Hepatocyte (in vitro differentiated cells): ENCODE measurements at regions not wholly inside any gene's neighbourhood (a gene's known extent, or its start where the extent isn't known, plus 50 kb on each side); places are given as distances from the start of the nearest gene placed in this dataset.
A peak's percentile ranks its signal among the peaks of the same experiment; 100 is the strongest.

Experiments used
- DNase-seq: peaks from one replicate; pipeline ENCODE4 v3.0.0-alpha.2; 2016; ENCODE audit warnings: low spot score
- H2AFZ ChIP-seq: fragments of 200-600 bp; sonication (generic); 2 replicates; pipeline ENCODE4 v1.6.0; 2016; ENCODE audit warnings: antibody characterized with exemption, mild to moderate bottlenecking
- H3K27ac ChIP-seq: fragments of 200-600 bp; sonication (generic); 2 replicates; pipeline ENCODE4 v1.5.1; 2016; ENCODE audit warnings: mild to moderate bottlenecking
- H3K27me3 ChIP-seq: fragments of 200-600 bp; sonication (generic); 2 replicates; pipeline ENCODE4 v1.6.1; 2016
- H3K36me3 ChIP-seq: fragments of 200-600 bp; sonication (generic); replicated peaks from 2 replicates; pipeline ENCODE4 v1.5.1; 2016; ENCODE audit warnings: low read depth; ENCODE audit not compliant: insufficient read depth
- H3K4me1 ChIP-seq: fragments of 200-600 bp; sonication (generic); 2 replicates; pipeline ENCODE4 v1.5.1; 2016; ENCODE audit warnings: mild to moderate bottlenecking, moderate library complexity; ENCODE audit not compliant: insufficient read depth
- H3K4me2 ChIP-seq: fragments of 200-600 bp; sonication (generic); 2 replicates; pipeline ENCODE4 v1.6.0; 2016
- H3K4me3 ChIP-seq: fragments of 200-600 bp; sonication (generic); 2 replicates; pipeline ENCODE4 v1.5.1; 2016; ENCODE audit warnings: mild to moderate bottlenecking
- H3K79me2 ChIP-seq: fragments of 200-600 bp; sonication (generic); 2 replicates; pipeline ENCODE4 v1.6.0; 2017; ENCODE audit warnings: mild to moderate bottlenecking
- H3K9me2 ChIP-seq: fragments of 200-600 bp; sonication (generic); replicated peaks from 2 replicates; pipeline ENCODE4 v1.6.0; 2017; ENCODE audit warnings: mild to moderate bottlenecking; ENCODE audit not compliant: insufficient read depth
- H3K9me3 ChIP-seq: fragments of 200-600 bp; sonication (generic); 2 replicates; pipeline ENCODE4 v1.5.1; 2016; ENCODE audit warnings: low read depth, mild to moderate bottlenecking
- H4K20me1 ChIP-seq: fragments of 200-600 bp; sonication (generic); 2 replicates; pipeline ENCODE4 v1.6.0; 2016; ENCODE audit warnings: mild to moderate bottlenecking; ENCODE audit not compliant: insufficient read depth, poor library complexity, severe bottlenecking
- CTCF ChIP-seq: fragments of 200-600 bp; sonication (generic); IDR thresholded peaks from 2 replicates; pipeline ENCODE4 v1.5.1; 2016; ENCODE audit warnings: antibody characterized with exemption, mild to moderate bottlenecking; ENCODE audit not compliant: poor library complexity
- EZH2 ChIP-seq: fragments of 200-600 bp; sonication (generic); IDR thresholded peaks from 2 replicates; pipeline ENCODE4 v1.6.1; 2016; ENCODE audit warnings: antibody characterized with exemption, mild to moderate bottlenecking, borderline replicate concordance
- EZH2phosphoT487 ChIP-seq: fragments of 200-600 bp; sonication (generic); IDR thresholded peaks from one replicate; pipeline ENCODE4 v1.6.1; 2018; ENCODE audit warnings: antibody characterized with exemption, mild to moderate bottlenecking, low read depth, moderate library complexity; ENCODE audit not compliant: unreplicated experiment, severe bottlenecking
- WGBS: methylation state at CpG from one replicate; pipeline ENCODE4 v1.1.6; 2016; ENCODE audit warnings: low lambda C conversion rate; ENCODE audit errors: missing lambda C conversion rate; 5-methylcytosine and 5-hydroxymethylcytosine counted together

- Histone ChIP-seq H3K9me2 (no peaks in the 10 kb centered on the region), H3K9me3 (no peaks in the 10 kb centered on the region), H3K4me2 (no peak overlapping the region), H2AFZ (no peak overlapping the region), H3K4me3 (no peak overlapping the region), H3K4me1 (peaks cover 14% of the 10 kb centered on the region), H3K27me3 (no peaks in the 10 kb centered on the region), H3K27ac (peak overlapping the region; percentile 25), H3K36me3 (no peaks in the 10 kb centered on the region), H4K20me1 (no peaks in the 10 kb centered on the region), H3K79me2 (no peaks in the 10 kb centered on the region)
- DNase-seq = no peak
- TF ChIP-seq EZH2phosphoT487 = no peak
- no peak for TF ChIP-seq EZH2
Observed at GRCh38 chr9:14373336-14373666, 59.4 kb upstream of the NFIB start.

DNA sequence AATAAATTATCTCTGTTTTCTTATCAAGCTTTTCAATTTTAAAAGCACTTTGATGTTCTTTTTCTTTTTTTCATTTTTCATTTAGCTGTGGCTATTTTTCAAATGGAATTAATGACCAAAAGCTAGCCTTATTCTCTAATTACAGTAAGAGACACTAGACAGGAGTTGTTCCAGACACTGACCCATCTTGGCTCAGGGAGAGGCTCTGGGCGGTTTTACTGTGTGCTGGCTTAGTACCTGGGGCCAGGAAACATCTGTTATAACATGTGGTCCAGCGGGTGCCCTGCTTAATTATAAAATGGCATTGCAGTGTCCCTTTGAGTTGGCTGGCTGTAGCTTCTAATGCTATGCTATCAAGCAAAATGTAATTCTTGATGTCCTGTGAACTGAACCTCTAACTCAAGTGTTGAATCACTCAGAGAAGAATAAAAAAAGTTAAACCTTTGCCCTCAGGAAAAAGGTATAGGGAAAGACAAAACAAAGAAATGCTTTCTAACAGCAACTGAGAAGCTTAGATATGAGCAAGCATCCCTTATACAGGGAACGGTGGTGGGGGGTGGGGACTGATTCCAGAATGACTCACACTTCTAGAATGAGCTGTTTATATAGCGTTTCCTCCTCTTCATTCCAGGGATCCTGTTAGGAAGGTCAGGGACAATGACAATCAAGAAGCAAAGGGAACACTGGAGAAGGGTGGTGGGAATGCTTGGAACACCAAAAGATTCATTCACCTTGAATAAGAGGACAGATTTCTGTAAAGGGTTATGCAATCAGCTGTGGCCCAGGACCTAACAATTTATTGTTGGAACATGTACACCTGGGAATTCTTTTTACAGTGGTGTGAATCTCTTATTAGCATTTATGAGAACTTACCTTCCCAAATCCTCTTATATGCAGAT, 58.7 kb upstream of the NFIB start:
- 19% methylated on average over 4 of the region's 4 CpGs for WGBS
- DNase-seq = peak; percentile 67
- Histone ChIP-seq H3K27ac (peak overlapping the region; percentile 25), H3K4me2 (peak overlapping the region; percentile 15), H3K4me1 (peaks cover 14% of the 10 kb centered on the region), H3K9me2 (no peaks in the 10 kb centered on the region), H2AFZ (no peak overlapping the region), H3K9me3 (no peaks in the 10 kb centered on the region), H3K36me3 (no peaks in the 10 kb centered on the region), H4K20me1 (no peaks in the 10 kb centered on the region), H3K4me3 (no peak overlapping the region), H3K27me3 (no peaks in the 10 kb centered on the region), H3K79me2 (no peaks in the 10 kb centered on the region)
- TF ChIP-seq EZH2 (no peak), CTCF (no peak), EZH2phosphoT487 (no peak)

DNA sequence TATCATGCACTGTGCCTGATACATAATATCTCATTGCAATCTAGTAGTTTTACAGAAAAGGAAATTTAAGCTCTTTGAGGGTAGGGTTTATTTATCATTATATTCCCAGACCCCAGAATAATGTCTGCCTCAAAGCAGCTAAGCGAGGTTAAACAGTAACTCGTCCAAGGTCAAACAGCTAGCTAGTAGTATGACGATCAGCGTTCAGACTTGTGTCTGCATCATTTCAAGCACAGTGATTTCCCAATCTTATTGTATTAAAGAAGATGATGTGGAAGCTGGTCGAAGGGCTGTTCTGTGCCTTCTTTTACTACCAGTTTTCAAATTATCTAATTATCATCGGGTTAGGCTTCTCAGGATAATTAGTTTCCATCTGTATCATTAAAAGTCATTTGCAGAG, 55.1 kb upstream of the NFIB start:
- no peaks in the 10 kb centered on the region for H3K9me3 ChIP-seq

More for the DNA sequence above, 55.1 kb upstream of the NFIB start:
- no peak overlapping the region for H2AFZ ChIP-seq
- TF ChIP-seq CTCF (no peak), EZH2phosphoT487 (no peak), EZH2 (no peak)
- no peak overlapping the region for H3K27ac ChIP-seq
- 80% methylated on average over 6 of the region's 6 CpGs for WGBS
- no peaks in the 10 kb centered on the region for H3K36me3 ChIP-seq
- H3K4me1 ChIP-seq = peaks cover 14% of the 10 kb centered on the region
- H4K20me1 ChIP-seq = no peaks in the 10 kb centered on the region
- H3K79me2 ChIP-seq = no peaks in the 10 kb centered on the region
- DNase-seq = no peak
- H3K4me2 ChIP-seq = no peak overlapping the region
- no peaks in the 10 kb centered on the region for H3K9me2 ChIP-seq
- H3K27me3 ChIP-seq = no peaks in the 10 kb centered on the region
- H3K4me3 ChIP-seq = no peak overlapping the region
